KG1 (cell line): ENCODE measurements at regions not wholly inside any gene's neighbourhood (a gene's known extent, or its start where the extent isn't known, plus 50 kb on each side); places are given as distances from the start of the nearest gene placed in this dataset.
"Not testable (repeated sequence)": the region's sequence is repeated elsewhere in the genome, so short reads cannot be mapped to it uniquely, and the experiment has no call there.

Experiments
- DNase-seq: peaks from one replicate; lab custom pipeline; 2025; lab: John Stamatoyannopoulos, UW

- no peak for DNase-seq
Measured at GRCh38 chr13:53285896-53286430, 257.4 kb downstream of the OLFM4 start.

DNA sequence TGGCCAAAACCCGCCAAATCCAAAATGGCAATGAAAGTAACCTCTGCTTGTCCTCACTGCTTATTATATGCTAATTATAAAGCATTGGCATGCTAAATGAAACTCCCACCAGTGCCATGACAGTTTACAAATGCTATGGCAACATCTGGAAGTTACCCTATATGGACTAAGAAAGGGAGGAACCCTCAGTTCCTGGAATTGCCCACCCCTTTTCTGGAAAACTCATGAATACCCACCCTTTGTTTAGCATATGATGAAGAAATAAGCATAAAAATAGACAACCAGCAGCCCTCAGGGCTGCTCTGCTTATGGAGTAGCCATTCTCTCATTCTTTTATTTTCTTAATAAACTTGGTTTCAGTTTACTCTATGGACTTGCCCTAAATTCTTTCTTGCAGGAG is 269.8 kb downstream of the OLFM4 start:
- DNase-seq = no peak

- no peak for DNase-seq
Measured at GRCh38 chr13:53301449-53301848, 272.8 kb downstream of the OLFM4 start.

- DNase-seq = not testable (repeated sequence)
Measured at GRCh38 chr13:53305419-53305818, 276.8 kb downstream of the OLFM4 start.

- DNase-seq = no peak
Measured at GRCh38 chr13:53310786-53311185, 282.2 kb downstream of the OLFM4 start.

- DNase-seq = no peak
Measured at GRCh38 chr13:53311561-53311960, 282.9 kb downstream of the OLFM4 start.

GRCh38 chr13:53321296-53321801 is 292.7 kb downstream of the OLFM4 start:
- no peak for DNase-seq

DNA sequence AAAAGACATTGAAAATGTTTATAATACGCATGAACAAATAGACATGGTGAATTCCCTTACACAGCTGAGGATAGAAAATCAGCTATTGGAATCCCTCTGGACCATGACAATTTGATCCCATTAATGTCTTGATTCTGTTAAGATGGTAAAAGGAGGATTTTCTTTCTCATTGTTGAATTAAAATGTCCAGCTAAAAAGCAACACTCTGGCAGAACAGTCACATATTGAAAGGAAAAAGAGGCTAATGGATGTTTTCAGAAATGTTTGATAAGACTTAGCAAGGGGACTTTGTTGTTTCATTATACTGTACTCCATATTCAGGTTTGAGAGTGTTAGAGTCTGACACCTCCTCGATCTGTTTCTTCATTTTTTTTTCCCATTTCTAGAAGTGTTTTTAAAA is 296.0 kb downstream of the OLFM4 start:
- DNase-seq = no peak

DNA sequence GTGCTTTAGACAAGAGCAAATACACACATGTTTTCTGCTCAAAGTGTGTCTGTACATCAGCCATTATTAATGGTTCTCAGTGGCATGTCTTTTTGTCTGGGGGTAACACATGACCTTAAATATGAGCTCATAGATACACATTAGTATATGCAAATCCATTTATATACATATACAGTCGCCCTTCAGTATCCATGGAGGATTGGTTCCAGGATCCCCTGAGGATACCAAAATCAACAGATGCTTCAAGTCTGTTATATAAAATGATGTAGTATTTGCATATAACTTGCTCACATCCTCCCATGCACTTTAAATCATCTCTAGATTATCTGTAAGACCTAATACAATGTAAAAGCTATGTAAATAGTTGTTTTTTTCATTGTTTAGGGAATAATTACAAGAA is 298.1 kb downstream of the OLFM4 start:
- DNase-seq = no peak

- DNase-seq = no peak
Measured at GRCh38 chr13:53327680-53328315, 299.2 kb downstream of the OLFM4 start.

DNA sequence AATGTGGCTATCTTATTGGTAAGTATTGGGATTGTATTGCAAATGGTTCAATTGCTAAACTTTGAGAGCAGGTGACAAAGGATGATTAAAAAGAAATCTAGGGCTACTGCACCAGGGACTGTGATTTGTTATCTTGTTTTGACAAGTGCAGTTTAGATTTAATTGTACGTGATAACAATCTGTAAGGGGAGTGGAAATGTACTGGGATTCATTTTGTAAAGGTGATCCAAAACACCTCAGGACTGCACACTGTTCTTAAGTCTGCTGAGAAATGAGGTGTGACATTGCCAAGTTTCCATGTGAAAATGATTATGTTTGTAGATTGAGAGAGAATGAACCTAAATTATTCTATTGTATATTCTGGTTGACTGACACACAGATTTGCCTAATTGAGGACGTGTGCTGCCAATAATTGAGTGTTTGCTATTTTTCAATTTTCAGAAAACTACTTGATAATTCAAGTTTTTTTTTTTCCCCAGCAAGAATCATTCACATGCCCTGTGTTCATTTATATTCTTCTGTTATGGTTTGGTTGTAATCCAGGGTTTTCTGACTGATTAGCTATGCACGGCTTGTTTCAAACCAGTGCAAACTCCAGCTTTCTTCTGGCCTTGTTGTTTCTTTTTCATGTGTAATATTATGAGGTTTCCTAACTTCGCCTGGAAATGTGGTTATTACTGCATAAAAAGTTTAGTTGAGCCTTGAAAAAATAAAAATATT is 308.0 kb downstream of the OLFM4 start:
- no peak for DNase-seq

DNA sequence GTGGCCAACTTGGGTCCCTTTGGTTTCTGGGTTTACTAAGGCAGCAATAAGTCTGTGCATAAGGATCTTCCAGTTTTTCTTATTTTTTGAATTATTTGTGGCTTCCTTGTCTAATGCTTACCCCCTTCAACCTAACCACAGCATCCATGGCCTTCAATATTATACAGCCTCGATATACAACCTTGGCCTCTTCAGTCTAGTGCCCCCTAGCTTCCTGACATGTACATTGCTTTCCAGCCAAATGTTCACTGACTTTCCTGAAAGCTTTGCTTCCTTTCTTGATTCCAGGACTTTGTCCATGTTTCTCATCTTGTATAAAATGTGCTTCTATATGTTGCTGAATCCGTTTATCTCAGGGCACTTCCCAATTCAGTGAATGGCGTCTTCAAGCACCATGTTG is 310.1 kb downstream of the OLFM4 start:
- DNase-seq = no peak

DNA sequence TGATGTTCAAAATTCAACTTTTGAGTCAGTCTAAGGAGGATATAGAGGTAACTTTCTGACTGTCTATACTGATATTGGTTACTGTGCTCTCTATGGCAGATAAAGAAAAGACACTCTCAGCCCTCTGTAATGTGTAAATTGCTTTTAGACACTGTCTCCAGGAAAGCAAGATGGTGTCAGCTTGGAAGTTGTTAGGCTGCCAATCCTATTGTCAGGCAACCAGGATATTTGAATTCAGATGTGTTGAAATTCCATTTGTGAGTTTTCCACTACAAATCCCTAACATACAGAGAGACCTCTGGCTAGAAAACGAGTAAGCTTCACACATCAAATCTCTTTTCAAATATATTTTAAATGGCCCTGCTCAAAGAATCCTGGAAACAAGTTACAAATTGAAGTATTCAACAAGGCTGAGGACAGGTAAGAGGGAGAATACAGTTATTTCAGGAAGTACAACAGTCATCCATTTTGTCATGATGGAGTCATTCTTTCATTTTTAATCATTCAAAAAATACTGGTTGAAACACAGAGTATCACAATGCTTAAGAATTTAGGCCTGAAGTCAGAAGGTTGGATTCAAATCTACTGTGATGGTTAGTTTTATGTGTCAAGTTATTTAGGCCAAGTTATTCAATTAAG is 312.0 kb downstream of the OLFM4 start:
- no peak for DNase-seq

DNA sequence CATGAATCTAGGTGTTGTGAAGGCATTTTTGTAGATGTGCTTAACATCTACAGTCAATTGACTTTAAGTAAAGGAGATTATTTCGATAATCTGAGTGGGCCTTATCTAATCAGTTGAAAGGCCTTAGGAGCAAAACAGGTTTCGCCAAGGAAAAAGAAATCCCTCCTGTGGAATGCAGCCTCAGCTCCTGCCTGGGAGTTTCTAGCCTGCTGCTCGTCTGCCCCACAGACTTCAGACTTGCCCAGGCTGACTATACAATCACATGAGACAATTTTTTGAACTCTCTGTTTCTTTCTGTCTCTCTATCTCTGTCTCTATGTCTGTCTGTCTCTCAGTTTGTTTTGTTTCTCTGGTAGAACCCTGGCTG is 312.5 kb downstream of the OLFM4 start:
- DNase-seq = no peak

DNA sequence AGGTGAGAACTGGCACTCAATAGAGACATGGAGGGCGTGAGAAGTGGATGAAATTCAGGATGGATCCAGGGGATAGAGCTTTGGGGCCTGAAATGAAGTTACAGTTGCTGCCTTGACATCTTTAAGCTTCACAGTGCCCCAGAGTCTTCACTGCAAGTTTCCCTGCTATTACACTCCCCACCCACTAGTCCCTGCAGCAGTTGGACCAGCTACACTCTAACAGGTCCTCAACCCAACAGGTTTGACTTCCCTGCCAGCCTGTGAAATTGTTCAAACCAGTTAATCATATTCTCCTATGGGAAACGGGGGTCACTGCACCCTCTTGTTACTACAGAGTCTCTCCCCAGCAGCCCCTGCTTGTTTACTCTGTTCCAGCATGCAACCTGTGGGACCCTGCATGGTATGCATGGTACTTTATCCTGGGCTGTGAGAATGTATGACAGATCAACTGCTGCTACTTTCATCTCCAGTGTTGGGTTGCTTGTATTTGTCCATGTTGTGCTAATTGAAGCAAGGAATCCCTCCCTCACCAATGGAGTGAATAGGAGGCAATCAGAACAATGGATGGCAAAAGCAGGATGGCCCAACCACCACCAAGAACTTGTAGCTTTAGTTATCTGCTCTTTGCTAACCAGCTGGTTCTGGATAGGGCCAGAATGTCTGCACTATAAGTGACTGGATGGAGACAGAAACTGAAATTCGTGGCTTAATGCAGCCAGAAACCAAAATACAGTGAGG is 314.2 kb downstream of the OLFM4 start:
- no peak for DNase-seq

DNA sequence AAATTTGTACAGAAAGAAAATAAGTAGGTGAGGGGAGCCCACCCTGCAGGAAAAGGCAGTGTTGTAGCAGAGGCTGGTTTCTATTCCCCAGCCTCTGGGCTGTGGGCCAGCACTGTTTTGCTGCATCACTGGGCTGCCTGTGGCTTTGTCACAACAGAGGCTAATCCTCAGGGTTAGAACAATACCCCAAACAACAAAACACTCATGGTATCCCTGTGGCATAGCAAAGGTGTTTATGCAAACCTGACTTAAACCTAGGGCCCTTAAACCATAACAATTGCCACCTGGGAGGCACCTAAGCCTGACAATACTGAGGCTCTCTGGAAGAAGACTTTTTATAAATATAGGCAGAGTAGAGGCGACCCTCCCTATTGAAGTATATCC is 314.7 kb downstream of the OLFM4 start:
- no peak for DNase-seq

DNA sequence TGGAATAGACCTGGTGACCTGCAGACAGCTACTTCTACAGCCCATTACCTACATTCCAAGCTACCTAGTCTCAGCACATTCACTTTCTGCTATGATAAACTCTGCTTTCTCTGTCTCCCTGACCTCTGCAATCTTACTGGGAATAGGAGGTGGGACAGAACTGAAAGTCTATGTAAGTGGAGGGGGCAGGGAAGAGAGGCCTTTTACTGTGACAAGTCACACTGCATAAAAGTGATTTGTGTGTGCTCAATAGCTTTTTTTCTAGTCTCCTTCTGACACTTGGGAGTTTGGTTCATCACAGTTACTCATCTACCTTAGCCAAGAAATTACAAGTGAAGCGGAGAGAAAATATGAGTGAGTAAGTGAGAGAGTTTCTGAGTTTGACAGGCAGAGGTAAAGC is 322.4 kb downstream of the OLFM4 start:
- no peak for DNase-seq

GRCh38 chr13:53357582-53357981 is 329.0 kb downstream of the OLFM4 start:
- DNase-seq = no peak

GRCh38 chr13:53368948-53369347 is 340.3 kb downstream of the OLFM4 start:
- no peak for DNase-seq

DNA sequence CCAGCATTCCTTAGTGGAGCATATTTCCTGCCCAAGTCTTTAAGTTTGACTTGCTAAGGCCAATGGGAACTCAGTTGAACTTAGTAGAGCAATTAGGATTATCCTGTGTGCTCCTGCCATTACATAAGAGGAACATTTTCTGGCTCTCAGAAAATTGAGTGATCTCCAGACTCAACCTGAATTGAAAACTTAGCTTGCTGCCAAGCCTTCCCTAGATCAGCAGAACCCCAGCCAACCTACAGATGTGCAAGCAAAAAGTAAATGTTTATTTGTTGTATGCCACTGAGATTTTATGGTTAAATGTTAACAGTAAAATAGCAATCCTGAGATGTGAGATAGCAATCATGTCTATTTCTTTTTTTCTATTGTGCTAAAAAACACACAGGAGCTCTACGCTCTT is 350.9 kb downstream of the OLFM4 start:
- DNase-seq = no peak

DNA sequence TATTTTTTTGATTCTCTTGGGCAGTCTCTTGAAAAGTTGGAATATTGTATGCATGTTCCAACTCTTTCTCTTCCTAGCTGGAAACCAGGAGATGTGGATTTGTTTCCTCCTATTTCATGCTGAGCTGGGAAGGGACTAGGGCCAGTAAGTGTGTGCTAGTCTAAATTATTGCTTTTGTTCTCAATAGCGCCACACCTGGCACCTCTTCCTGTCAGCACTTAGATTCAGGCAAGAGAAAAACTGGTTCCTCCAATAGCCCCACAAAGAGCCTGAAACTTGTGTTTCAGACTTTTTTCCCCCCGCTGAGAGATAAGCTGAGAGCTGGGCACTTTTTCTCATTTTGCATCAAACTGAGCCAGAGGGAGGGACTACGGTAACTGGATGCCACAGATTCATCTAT is 353.4 kb downstream of the OLFM4 start:
- DNase-seq = no peak

DNA sequence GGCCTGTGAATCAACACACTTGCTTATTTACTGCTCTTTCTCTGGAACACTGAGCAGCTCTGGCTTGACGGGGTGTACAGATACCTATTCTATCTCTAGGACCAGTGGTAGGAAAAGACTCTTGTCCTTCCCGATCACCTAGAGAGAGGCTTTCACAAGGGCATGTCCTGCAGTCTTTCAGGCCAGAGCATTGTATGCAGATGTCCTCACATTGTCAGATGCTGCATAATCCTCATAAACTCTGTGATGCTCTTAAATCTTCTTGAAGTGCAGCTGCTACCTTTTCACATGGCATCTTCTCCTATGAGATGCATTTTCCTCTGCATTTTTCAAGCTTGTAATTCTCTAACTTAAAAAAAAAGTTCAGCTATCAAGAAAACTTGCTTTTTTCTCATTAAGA is 369.4 kb downstream of the OLFM4 start:
- DNase-seq = no peak
